GM19455 (cell line): ENCODE measurements at regions not wholly inside any gene's neighbourhood (a gene's known extent, or its start where the extent isn't known, plus 50 kb on each side); places are given as distances from the start of the nearest gene placed in this dataset.
"Not testable (repeated sequence)": the region's sequence is repeated elsewhere in the genome, so short reads cannot be mapped to it uniquely, and the experiment has no call there.

Experiments
- ATAC-seq: cut with Tn5 transposase; IDR thresholded peaks from one replicate; pipeline ENCODE4 v1.9.1; 2021; ENCODE audit not compliant: unreplicated experiment

GRCh38 chr1:148279002-148279542 lies 127.0 kb upstream of the NBPF11 start:
- not testable (repeated sequence) for ATAC-seq

GRCh38 chr1:148277865-148278279 lies 125.8 kb upstream of the NBPF11 start:
- not testable (repeated sequence) for ATAC-seq

GRCh38 chr1:148267066-148267465 lies 115.0 kb upstream of the NBPF11 start:
- not testable (repeated sequence) for ATAC-seq

DNA sequence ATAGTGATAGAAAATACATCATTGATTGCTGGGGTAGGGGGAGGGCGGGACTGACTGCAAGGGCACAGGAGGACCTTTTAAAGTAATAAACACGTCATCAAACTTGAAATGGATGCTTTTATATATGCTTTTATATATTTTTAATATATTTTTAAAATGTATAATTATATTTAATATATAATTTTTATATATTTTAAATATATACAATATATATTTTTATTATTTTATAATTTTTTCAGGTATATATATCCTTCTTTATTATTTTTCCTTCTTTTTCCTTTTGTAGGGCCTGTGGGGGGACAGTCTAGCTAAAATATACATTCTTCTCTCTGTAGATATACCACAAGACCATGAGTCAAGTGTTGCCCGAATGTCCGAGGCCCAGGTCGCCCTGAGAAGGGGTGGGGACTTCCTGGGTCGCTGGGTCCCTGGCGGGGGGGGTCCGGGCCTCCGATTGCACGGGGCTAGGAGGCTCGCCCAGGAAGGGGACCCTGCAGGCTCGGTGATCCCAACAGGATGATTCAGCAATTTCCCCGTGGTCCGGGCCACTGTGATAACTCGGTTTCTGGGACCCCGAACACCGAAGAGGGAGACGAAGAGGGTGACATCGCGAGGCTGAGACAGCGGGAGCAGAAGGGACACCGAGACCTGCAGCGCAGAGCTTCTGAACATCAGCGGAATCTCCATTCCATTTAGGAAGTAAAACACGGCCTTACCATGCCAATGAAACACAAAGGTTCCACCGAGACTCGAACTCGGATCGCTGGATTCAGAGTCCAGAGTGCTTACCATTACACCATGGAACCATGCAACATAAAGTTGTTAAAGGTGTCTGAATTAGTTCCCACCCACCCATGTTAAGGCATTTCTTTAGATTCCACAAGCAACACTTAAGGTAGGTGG lies 112.5 kb upstream of the NBPF11 start:
- no peak for ATAC-seq

DNA sequence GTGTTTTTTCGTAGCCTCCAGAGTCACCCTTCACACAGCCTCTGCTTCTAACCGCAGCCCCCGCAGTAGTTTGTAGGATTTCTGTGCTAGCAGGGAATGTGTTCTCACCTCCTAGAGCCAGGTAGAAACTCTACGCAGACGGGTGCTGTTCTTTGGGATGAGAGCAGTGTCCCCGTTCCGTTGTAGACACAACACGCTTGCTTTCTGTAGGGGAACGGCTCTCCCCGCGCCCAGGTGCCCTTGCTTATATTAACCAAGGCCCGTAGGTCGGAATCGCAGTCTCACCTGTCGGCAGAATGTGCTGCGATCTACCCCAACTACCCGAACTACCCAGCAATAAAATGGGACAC lies 111.8 kb upstream of the NBPF11 start:
- ATAC-seq, result no peak

DNA sequence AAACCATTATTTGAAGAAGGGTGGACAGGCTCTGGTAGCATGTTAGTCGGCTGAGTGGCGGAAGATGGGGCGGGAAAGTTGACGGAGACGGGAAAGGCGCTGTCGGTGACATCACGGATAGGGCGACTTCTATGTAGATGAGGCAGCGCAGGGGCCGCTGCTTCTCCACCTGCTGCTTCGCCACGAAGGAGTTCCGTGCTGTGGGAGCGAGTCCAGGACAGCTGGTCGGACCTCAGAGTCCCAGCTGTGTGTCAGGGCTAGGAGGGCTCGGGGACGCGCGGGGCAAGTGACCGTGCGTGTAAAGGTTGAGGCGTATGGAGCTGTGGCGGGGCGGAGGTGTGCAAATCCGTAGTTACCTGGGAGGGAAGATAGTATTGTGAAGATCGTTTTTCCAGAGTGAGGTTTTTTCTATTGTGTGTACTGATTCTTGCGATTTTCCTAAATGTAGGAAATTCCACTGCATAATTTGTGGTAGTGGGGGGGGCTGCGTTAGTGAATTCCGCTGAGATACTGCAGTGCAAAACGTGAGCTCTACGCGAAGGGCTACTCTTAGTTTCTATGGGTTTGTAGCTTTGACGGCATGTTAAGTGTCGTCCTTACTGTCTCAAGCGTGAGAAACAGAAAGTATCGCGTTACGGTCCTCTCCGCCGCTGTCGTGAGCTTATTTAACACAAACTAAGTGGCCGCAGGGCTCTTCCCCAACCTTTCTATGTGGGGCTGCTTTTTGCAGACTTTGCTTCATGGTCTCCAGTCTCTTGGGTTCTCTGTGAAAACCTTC lies 111.2 kb upstream of the NBPF11 start:
- ATAC-seq, result peak; percentile 82

GRCh38 chr1:148261684-148262083 lies 109.6 kb upstream of the NBPF11 start:
- ATAC-seq, result not testable (repeated sequence)

DNA sequence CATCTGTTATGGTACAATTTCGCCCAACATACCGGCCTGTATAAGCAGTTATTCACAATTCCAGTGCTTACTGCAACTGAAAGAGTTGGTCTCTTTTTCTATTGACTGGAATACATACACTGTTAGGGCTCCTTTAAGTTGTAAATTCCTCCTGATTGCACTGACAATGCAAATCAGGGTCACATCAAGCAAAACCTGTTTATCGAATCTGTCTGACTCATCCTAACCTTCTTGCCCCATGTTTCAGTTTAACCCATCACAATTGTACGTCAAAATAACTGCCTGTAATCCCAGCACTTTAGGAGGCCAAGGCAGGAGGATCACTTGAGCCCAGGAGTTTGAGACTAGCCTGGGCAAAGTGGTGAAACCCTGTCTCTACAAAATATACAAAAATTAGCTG lies 105.8 kb upstream of the NBPF11 start:
- not testable (repeated sequence) for ATAC-seq

GRCh38 chr1:148254611-148255429 lies 102.7 kb upstream of the NBPF11 start:
- not testable (repeated sequence) for ATAC-seq

- not testable (repeated sequence) for ATAC-seq
Observed at GRCh38 chr1:148253808-148254207, 101.7 kb upstream of the NBPF11 start.

GRCh38 chr1:148248798-148249197 lies 96.7 kb upstream of the NBPF11 start:
- not testable (repeated sequence) for ATAC-seq

DNA sequence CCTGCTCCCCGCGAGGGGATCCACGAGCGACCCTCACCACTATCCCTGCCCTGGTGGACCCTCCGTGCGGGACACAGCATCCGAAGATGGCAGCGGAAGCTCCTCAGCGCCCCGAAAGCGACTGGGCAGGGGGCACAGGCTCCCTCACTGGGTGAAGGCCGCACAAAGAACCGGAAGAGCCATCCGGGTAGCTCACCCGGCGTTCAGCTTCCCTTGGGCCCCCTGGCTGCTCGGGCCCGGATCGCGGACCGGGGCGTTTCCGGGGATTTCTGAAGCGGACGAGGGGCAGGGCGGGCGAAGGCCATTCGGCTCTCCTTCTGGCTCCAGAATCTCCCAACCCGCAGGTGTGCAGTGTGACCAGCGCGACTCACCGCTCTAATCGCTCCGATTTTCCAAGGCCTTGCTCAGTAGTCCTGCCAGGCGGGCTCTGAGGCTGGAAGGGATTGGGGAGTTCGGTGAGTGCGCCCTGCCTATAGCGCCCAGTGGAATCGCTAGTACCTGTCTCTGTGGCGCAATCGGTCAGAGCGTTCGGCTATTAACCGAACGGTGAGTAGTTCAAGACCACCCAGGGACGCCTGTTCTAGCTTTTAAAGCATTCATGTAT lies 94.3 kb upstream of the NBPF11 start:
- ATAC-seq, result not testable (repeated sequence)

DNA sequence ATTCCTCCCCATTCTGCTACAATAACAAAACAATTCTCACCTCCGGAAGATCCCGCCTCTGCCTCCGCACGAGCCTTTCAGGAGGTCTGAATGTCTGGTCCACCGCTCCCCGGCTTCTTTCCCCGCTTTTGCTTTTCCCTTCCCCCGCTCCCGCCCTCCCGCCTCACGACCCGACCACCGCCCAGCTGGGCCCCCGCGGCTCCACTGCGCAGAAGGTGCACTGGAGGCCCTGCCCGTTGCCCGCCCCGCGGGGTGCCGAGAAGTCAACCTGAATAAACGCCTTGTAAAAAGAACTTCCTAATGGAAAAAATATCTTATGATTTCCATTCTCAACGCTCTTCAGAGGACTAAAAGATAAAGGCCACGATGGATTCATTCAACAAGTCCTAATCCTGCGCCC lies 93.8 kb upstream of the NBPF11 start:
- ATAC-seq, result not testable (repeated sequence)

DNA sequence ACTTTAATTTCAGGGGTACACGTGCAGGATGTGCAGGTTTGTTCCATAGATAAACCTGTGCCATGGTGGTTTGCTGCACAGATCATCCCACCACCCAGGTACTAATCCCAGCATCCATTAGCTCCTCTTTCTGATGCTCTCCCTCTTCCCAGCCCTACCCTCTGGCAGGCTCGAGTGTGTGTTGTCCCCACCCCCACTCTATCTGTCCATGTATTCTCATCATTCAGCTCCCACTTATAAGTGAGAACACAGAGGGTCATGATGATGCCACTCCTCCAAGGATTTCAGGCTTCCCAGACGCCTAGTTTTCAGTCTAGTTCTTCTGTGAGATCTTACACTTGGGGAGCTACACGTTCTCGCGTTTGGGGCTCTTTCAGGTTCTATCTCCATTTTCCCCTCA lies 93.4 kb upstream of the NBPF11 start:
- not testable (repeated sequence) for ATAC-seq

DNA sequence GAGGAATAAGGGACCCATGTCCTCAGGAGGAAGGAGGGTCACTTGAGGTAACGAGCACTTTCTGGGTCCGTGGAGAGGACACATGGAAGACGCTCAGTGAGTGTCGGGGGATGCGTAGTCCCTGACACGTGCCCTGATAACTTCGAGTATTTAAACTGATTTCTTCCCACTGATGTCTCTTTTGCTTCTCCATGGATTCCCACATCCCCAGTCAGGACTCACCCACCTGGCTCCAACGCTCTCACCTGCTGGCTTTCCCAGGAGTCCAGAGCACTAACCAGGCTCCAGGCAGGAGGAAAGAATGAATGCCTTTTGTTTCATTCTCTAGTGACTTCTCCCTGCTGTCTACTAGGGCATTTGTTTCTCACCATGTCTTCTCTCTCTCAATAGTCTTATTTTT lies 81.2 kb upstream of the NBPF11 start:
- not testable (repeated sequence) for ATAC-seq

- not testable (repeated sequence) for ATAC-seq
Observed at GRCh38 chr1:148228846-148229245, 76.8 kb upstream of the NBPF11 start.

DNA sequence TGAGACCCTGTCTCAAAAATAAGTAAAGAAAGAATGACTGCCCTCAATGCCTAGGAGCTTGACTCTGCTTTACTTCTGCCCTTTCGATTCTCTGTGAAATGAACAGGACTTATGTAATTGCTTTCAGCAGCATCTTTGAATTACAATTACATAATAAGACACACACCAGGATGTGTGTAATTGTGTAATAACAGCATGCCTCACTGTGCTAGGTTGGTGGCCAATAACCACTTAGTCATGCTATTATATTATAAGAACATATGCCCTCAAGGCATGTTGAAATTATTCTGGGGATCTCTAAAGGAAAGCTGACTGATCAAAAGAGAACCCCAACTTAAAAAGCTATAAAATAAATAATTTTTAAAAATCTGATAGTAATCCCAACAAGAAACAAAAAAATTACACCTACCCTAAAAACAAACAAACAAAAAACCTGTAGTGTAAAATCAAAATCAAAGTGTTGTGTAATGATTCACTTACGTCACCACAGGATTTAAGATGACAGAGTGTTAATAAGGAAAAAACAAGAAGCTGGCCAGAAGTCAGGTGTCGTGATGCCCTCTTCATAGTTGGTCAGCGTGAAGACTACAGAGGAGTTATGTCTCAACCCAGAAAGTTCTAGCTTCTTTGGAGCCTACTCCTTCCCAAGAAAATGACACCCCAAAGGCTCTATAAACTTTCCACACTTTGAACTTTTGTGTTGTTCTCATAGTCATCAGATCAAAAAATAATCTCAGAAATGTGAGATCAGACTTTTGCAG lies 70.5 kb upstream of the NBPF11 start:
- not testable (repeated sequence) for ATAC-seq

DNA sequence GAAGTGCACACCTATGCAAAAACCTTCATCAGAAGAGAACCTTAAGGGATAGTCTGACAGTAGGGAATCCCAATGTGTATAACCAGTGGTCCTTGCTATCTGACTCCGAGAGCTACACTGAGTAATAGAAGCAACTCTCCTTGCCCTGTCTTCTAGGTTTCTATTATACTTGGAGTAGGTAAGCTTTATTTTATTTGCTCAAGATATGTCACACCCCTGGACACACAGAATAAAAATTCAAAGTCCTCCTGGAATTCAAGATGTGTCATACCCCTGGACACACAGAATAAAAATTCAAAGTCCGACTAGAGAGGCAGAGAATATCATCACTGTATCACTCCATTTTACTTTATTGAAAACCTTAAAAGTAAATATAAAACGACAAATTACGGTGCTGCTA lies 69.5 kb upstream of the NBPF11 start:
- not testable (repeated sequence) for ATAC-seq

DNA sequence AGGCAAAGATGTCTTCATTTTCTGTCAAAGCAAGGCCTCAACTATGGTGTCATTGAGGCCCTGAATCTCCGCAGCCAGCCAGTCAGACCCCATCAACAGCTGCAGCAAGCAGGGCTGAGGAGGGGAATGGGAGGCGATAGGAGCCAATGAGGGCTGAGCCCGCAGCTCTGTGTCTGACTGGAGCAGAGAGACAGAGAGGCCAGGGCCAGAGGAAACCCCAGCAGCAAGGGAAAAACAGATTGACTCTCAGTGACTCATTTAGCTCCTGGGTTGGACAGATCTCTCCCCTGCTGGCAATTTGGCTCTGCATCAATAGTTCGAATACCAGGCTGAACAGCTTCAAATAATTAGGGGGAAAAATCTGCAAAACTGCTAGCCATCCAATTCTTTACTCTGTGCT lies 67.1 kb upstream of the NBPF11 start:
- not testable (repeated sequence) for ATAC-seq

DNA sequence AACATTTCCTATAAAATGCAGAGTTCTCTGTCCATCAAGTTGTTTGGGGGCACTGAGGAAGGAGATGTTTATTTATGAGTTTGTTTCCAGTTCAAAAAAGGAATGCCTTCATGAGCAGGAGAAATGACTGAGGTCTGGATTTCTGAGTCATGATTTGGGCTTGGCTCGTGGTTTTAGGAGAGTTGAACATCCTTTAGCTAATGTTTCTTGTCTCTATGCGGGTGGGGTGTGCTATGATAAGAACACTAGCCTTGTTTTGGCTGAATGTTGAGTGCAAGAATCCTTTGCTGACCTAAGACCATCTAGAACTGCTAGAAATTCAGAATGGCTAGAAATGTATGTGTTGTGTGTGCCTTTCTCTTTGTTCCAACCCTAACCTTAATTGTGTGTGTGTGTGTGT lies 59.1 kb upstream of the NBPF11 start:
- ATAC-seq, result not testable (repeated sequence)
